ENCODE measurements at regions not wholly inside any gene's neighbourhood (a gene's known extent, or its start where the extent isn't known, plus 50 kb on each side); places are given as distances from the start of the nearest gene placed in this dataset.
"Not testable (repeated sequence)": the region's sequence is repeated elsewhere in the genome, so short reads cannot be mapped to it uniquely, and the experiment has no call there.

GRCh38 chr5:20370061-20370460 lies 382.1 kb upstream of the CDH18 start:
- DNase-seq, result no peak

GRCh38 chr5:20369518-20369885 lies 381.5 kb upstream of the CDH18 start:
- DNase-seq, result no peak

- no peak for DNase-seq
Observed at GRCh38 chr5:20368571-20369517, 380.8 kb upstream of the CDH18 start.

GRCh38 chr5:20367178-20367577 lies 379.2 kb upstream of the CDH18 start:
- no peak for DNase-seq

GRCh38 chr5:20360263-20360662 lies 372.3 kb upstream of the CDH18 start:
- no peak for DNase-seq

- no peak for DNase-seq
Observed at GRCh38 chr5:20359377-20359776, 371.4 kb upstream of the CDH18 start.

- no peak for DNase-seq
Observed at GRCh38 chr5:20353499-20353898, 365.5 kb upstream of the CDH18 start.

- no peak for DNase-seq
Observed at GRCh38 chr5:20351849-20352248, 363.8 kb upstream of the CDH18 start.

- no peak for DNase-seq
Observed at GRCh38 chr5:20348321-20348720, 360.3 kb upstream of the CDH18 start.

- no peak for DNase-seq
Observed at GRCh38 chr5:20347334-20347733, 359.3 kb upstream of the CDH18 start.

GRCh38 chr5:20340126-20340525 lies 352.1 kb upstream of the CDH18 start:
- no peak for DNase-seq

GRCh38 chr5:20335978-20336377 lies 348.0 kb upstream of the CDH18 start:
- DNase-seq, result no peak

GRCh38 chr5:20331826-20332225 lies 343.8 kb upstream of the CDH18 start:
- no peak for DNase-seq

- no peak for DNase-seq
Observed at GRCh38 chr5:20323323-20323722, 335.3 kb upstream of the CDH18 start.

- DNase-seq, result no peak
Observed at GRCh38 chr5:20307391-20307790, 319.4 kb upstream of the CDH18 start.

GRCh38 chr5:20305463-20305862 lies 317.5 kb upstream of the CDH18 start:
- no peak for DNase-seq

- DNase-seq, result not testable (repeated sequence)
Observed at GRCh38 chr5:20304570-20304969, 316.6 kb upstream of the CDH18 start.

GRCh38 chr5:20300110-20300509 lies 312.1 kb upstream of the CDH18 start:
- no peak for DNase-seq

- DNase-seq, result no peak
Observed at GRCh38 chr5:20294696-20295095, 306.7 kb upstream of the CDH18 start.

- DNase-seq, result no peak
Observed at GRCh38 chr5:20291766-20292165, 303.8 kb upstream of the CDH18 start.

- DNase-seq, result no peak
Observed at GRCh38 chr5:20287640-20288039, 299.6 kb upstream of the CDH18 start.

- no peak for DNase-seq
Observed at GRCh38 chr5:20286512-20286911, 298.5 kb upstream of the CDH18 start.

- DNase-seq, result no peak
Observed at GRCh38 chr5:20276959-20277263, 288.9 kb upstream of the CDH18 start.

- DNase-seq, result no peak
Observed at GRCh38 chr5:20276061-20276958, 288.3 kb upstream of the CDH18 start.

All from COR-L47 (cell line).